ENCODE measurements at regions not wholly inside any gene's neighbourhood (a gene's known extent, or its start where the extent isn't known, plus 50 kb on each side); places are given as distances from the start of the nearest gene placed in this dataset.
A peak's percentile ranks its signal among the peaks of the same experiment; 100 is the strongest.

DNA sequence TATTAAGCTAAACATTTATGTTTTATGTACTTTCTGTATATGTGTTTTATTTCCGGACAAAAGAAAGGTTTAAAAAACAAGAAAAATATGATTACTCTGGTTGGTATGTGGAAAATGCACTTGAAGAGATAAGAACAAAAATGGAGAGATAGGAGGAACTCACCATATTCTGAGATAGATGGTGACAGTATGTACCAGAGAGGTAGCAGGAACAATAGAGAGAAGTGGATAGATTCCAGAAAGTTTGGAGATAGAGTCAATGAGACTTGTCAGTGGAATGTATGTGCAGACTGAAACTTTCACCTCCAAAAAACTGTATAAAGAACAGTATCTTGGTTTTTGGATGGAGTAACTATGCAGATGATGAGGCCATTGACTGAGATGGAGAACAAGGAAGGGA is 105.6 kb upstream of the FSHR start:
- DNase-seq (ENCODE audit: low read depth in 2 of 2) = no peak

DNA sequence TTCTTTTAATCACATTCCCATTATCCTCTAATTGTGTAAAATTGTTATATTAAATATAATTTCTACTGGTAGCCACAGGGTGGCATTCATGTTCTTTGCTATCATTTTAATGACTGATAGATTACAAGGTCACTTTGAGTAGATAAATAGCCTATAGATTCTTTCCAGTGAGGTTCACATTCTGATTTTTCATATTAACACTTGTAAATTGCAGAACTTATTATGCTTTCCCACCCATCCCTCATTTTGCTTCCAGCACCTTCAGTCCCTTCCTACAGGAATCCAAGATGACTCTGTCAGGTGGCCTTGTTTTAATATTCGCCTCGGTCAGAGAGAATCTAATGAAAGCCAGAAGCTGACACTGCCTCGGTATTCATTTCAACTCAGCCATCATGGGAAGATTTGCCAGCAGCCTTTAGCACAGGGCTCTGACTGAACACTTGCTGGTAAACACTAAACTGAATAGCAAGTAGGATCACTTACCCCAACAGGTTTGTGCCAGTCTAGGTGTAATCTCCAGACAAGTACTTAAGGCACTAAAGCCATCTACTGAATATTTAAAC is 101.2 kb upstream of the FSHR start:
- no peak for DNase-seq (ENCODE audit: low read depth in 2 of 2)

DNA sequence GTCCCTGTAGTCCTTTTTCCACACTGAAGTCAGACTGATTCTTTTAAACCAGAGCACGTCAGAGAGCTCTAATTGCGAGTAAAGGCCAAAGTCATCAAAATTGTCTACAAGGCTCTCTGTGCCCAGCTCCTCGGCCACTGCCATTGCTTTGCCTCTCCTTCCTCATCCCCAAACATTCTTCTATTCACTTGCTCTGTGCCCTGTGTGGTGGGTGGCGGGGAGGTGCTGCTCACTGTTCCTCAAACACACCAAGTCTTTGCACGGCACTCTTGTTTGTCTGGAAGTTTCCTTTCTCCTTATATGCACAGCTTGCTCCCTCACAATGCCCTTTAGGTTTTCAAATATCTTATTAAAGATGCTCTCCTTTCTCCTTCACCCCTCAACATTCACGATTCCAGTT is 100.1 kb upstream of the FSHR start:
- DNase-seq (ENCODE audit: low read depth in 2 of 2) = no peak

DNA sequence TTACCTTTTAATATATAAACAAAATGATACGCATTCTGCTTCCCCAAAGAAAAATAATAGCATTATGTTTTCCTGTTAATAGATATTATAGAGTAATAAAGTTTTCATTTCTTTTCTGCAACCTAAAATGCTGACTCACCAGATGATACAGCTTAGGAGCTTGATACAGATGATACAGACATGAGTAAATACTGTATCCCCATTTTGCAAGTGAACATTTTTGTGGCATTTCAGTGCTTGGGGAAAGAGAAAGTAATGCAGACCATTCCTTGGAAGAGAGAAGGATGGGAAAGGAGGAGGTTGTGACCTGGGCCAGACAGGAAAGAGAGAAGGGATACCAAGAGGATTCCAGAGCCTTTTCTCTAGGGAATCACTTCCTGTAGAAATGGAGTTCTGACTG is 97.5 kb upstream of the FSHR start:
- peak; percentile 77 to 82 for DNase-seq (ENCODE audit: low read depth in 2 of 2)

DNA sequence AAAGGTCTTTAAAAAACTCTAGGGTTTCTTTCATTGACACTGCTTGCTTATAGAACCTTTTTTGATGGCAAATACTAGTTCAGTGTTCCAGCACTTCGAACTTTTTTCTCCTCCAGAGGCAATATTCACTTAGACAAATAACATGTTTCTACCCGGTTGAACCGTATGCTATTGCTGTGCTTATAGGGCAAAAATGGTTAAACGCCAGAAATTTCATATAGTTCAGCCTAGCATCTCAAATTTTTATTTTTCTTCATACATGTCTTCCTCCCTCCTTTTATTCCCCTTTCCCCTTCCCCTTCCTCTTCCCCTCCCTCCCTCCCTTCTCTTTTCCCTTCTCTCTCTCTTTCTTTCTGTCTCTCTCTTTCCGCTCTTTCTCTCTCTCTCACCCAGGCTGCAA is 96.9 kb upstream of the FSHR start:
- no peak for DNase-seq (ENCODE audit: low read depth in 2 of 2)

DNA sequence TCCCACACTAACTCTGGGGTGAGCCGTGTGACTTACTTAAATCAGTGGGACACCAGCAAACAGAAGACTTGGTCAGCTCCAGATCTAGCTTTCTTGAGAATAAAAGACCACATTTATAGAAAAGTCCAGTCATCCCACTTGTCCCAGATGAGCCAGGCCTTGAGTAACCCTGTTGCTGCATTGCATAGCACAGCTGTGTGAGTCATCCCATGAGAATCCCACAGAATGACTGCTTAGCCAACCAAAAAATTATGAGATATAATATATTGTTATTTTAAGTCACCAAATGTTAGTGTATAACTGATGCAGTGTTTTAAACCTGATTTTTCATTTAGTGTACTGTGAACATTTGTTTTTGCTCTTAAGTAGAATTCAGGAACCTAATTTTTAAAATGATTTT is 94.2 kb upstream of the FSHR start:
- peak; percentile 92 for DNase-seq (ENCODE audit: low read depth in 2 of 2)

DNA sequence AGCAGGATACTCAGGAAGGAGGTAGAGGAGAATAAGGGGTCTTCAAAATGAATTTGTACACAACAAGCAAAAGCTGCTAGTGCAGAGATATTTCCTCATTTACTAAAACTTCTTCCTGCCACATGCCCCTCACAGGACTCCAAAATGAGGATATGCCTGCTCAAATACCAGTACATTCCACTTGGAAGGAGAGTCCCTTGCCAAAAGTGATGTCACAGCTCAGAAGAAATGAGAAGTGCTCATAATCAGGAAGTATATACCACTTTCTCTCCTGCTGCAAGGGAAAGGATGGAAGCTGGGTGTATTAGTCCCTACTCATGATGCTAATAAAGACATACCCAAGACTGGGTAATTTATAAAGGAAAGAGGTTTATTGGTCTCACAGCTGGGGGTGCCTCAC is 87.7 kb upstream of the FSHR start:
- peak; percentile 36 to 40 for DNase-seq (ENCODE audit: low read depth in 2 of 2)

DNA sequence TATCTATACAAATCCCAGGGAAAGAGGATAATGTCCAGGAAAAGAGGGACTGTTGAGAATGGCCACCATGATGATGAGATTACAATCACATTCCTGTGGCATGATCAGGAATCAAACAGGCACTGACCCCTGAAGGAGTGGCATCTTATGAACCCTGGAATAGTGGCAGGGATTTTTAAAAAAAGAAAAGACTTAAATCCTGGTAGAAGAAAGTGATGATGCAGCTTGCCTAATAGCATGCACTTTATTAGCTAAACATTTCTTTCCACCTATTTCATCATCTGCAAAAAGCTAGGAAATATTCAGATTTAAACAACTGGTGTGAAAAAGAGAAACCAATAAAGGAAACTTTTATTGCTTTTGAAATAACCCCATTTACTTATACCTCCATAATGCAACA is 87.2 kb upstream of the FSHR start:
- DNase-seq (ENCODE audit: low read depth in 2 of 2) = peak in 1 of 2 experiments; percentile 31

DNA sequence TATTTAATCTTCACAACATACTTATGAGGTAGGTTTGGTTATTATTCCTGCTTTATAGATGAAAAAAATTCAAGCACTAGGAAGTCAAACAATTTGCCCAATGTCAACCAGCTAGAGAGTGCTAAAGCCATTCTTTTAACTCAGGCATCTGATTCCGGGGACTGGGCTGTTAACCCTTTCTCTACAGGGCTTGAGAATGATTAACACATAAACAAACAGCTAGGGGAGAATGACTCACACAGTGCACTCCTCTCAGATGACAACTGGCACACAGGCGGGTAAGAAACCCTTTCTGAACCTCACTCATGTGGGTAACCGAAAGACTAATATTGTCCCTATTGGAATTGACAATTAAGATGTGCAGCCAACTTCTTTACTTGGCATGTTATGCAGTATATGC is 86.3 kb upstream of the FSHR start:
- DNase-seq (ENCODE audit: low read depth in 2 of 2) = no peak

DNA sequence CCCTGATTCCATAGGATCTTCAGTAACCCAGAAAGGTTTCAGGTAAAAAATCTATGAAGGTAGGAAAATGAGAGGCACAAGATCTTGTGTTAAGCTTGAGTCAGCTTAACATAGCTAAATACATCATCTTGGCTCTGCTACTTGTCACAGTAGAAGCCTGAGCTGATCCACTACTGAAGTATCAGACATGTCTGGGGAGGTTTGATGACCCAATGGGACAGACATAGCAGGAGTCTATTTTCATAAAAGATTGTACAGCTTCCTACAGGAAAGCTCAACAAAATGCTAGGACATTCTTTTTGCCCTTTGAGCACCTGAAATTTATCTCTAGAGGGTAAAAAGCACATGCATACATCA is 84.3 kb upstream of the FSHR start:
- no peak for DNase-seq (ENCODE audit: low read depth in 2 of 2)

DNA sequence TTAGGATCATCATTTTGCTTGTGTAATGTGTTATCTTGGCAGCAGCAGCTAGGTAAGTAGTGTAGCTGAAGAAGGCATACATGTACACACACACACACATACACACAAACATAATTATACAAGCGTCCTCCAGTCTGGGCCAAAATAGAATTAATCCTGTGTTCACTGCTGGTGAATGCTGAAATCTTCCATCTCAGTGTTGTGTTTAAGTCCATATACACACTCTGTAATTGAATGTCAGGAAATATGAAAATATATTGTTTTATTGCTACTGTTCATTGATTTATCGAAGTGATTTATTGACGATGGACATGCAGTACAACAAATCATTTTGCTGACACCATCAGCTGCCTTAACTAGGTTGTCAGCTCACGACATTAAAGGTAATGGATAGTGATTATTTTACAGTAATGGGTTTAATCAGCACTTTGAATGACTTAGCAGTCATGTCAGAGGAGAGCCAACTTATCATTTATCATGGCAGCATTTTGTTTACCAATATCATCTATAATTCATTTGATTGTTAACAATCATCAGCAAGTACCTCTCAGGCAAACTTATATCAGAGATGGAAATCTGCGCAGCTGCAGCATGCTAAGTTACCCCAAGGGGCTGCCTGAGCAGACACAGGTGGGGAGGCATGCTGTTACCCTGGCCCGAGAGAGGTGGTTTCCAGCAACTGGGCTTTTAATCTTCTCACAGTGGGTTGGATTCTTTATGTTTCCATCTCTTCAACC is 83.7 kb upstream of the FSHR start:
- no peak for DNase-seq (ENCODE audit: low read depth in 2 of 2)

DNA sequence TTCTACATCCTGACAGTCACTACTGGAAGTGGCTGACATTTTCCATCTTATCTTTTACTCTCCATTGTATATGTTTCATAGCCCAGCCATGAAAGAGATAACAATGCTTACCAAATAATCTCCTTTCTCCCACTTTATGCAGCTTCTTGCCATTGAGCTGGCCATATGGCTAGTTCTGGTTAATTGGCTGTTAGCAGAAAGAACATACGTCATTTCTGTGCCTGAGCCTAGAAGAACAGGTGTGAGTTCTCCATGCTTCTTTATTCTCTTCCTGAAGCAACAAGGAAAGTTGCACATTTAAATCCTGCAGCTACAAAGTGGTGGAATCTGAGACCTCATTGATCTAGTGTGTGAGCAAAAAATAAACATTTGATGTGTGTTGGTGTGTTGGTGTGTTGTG is 82.0 kb upstream of the FSHR start:
- no peak for DNase-seq (ENCODE audit: low read depth in 2 of 2)

DNA sequence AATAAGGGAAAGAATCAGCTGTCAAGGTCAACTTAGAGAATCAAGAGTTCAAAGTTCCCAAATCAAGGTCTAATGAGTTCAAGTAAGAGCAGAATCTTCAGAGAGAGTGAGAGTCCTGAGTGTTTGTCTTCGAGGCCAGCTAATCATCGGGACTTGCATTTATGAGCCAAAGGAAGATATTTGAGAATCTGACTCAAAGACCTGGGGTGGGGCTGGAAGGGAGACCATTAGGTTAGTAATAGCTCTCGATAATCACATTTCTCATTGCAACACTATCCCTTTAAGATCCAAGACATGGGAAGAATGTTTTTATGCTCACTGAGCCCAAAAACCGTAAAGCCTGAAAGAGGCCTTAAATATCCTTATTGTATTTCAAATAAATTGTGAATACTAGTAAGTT is 72.0 kb upstream of the FSHR start:
- no peak for DNase-seq (ENCODE audit: low read depth in 2 of 2)

DNA sequence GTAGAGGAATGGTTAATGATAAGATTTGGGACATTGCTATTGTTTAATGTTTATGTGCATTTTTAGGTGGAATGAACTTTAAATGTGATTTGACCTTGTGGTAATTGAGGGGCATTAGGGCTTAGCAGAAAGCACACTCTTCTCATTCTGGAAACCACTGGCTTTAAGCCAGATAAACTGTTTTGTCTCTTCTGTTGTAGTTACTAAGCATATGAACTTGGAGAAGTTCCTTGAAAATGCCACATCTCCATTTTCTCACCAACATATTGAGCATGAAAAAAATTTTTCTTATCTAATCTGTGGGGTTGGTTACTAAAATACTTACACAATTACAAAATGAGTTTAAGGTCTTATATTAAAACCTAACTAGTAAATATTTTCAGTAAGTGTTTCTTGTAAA is 70.8 kb upstream of the FSHR start:
- no peak for DNase-seq (ENCODE audit: low read depth in 2 of 2)

DNA sequence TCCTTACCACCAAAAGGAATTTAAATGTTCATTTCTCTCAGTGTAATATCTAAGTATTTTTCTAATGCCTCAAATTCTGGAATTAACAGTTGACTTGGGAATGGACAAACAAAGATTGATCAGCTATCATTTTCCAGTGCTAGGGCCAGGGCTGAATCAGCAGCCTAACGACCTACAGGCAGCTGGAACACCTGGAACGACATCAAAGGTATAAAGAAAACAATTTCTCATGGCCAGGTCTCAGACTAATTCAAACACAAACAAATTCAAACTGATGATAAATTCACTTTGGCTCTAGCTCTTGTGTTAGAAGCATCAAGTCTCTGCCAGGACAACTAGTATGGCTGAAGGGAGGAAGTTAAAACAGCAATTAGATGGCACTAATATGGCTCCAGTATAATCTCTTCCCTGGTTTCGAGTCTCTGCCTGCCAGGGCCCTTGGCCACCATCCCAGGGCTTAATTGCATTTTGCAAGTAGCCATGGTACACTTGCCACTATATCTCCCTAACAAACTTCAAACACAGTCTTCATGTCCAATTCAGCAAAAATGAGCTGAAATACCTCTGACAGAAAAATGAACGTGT is 70.2 kb upstream of the FSHR start:
- no peak for DNase-seq (ENCODE audit: low read depth in 2 of 2)

DNA sequence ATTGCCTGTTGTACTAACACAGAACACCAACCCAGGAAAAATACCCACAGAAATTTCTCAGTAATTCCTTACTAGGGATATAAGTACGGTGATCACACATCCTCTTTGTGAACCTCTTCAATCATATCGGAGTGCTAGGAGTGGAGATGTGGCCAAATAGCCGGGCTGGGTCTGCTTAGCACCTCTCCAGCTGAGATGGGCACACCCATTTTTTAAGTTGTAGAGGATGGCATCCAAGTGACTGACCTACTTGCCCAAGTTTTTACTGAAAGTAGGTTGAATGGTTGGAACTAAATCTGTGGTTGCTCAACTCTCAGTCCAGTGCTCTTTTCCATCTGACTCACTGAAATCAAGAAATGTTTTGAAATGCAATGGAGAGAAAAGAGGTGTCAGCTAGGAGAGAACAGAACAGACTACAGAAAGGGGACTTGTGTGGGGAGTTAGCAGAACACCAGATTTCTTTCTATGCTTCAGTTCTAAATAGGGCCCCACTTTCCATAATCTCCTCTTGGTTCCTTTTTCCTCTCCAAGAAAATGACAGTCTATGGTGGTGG is 68.7 kb upstream of the FSHR start:
- no peak for DNase-seq (ENCODE audit: low read depth in 2 of 2)

DNA sequence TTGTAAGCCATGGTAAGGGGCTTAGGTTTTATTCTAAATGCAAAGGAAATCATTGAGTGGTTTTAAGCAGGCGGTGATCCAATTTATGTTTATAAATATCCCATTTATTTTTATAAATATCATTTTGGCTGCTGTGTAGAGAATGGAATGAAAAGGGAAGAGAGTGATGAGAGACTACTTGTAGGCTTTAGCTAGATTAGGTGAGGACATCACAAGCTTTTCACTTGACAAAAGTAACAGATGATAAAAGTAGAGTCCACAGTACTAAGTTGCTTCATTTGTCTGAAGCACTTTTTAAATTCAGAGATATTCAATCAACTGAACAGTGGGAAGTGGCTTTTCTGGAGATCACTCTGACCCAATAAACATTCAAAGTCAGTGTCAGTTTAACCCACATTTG is 65.4 kb upstream of the FSHR start:
- DNase-seq (ENCODE audit: low read depth in 2 of 2) = no peak

DNA sequence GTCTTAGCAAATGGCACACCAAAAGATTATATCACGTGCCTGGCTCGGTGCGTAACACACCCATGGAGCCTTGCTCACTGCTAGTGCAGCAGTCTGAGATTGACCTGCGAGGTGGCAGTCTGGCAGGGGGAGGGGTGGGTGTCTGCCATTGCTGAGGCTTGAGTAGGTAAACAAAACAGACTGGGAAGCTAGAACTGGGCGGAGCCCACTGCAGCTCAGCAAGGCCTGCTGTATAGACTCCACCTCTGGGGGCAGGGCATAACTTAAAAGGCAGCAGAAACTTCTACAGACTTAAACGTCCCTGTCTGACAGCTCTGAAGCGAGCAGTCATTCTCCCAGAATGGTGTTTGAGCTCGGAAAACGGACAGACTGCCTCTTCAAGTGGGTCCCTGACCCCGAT is 55.9 kb upstream of the FSHR start:
- no peak for DNase-seq (ENCODE audit: low read depth in 2 of 2)

DNA sequence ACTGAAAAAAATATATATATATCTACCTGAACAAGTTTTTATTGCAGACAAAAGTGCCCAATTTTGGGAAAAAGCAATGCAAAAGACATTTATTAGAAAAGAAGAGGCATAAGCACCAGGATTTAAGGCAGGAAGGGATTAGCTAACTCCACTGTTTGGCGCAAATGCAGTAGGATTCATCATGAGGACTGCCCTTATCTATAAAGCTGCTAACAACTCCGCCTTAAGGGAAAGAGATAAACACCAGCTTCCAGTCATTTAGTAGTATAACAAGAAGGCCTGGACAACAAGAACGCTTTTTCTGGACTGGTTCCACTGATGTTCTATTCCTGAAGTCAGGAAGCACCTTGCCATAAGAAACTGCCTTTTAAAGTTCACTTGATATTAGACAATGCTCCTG is 52.9 kb upstream of the FSHR start:
- DNase-seq (ENCODE audit: low read depth in 2 of 2) = no peak
